K562 (cell line): ENCODE measurements at regions not wholly inside any gene's neighbourhood (a gene's known extent, or its start where the extent isn't known, plus 50 kb on each side); places are given as distances from the start of the nearest gene placed in this dataset.
A peak's percentile ranks its signal among the peaks of the same experiment; 100 is the strongest.

Experiments
- ATAC-seq: fragments of 200-7000 bp; cut with Tn5 transposase; 3 replicates; pipeline ENCODE4 v1.9.1; 2020; ENCODE audit warnings: moderate library complexity
- BruUV-seq: library from RNA; stranded (reverse); fragments of 400-500 nt; replicated peaks from 2 replicates; lab custom pipeline; 2021; lab: Mats Ljungman, UMichigan
- CTCF ChIA-PET: fragments of 300-600 bp; formaldehyde crosslinking; extraction: SDS; loops from one replicate; lab custom pipeline; 2021; ENCODE audit warnings: low intra/inter-chr PET ratio; lab: Yijun Ruan, JAX
- POLR2A ChIA-PET: fragments of 300-600, 350-650 bp; sonication (Branson Sonifier 250); formaldehyde crosslinking; extraction: SDS; loops from one replicate; lab custom pipeline; 2021; ENCODE audit warnings: antibody characterized with exemption, inconsistent platforms; lab: Yijun Ruan, JAX
- DNase-seq, 4 experiments: peaks; one replicate each; pipeline versions ENCODE4 v3.0.0 to v3.0.0-alpha.2; 2011 to 2018; ENCODE audit warnings: low spot score in 3 of 4, mixed read lengths in 3 of 4; ENCODE audit errors: extremely low read depth in 1 of 4
- FAIRE-seq: peaks from 2 replicates; lab custom pipeline; 2011; peaks lifted over from hg19 to GRCh38; lab: Jason Lieb, UNC
- H2AFZ ChIP-seq: 2 replicates; pipeline ENCODE4 v1.6.0; 2011; ENCODE audit warnings: low read depth, low read length, control low read depth, inconsistent platforms
- H3K27ac ChIP-seq: fragments of 200-600 bp; 3 replicates; pipeline ENCODE4 v1.8.0; 2011; ENCODE audit warnings: low read depth, mild to moderate bottlenecking, control low read depth, inconsistent platforms, low read length, moderate library complexity, mixed read lengths; ENCODE audit errors: extremely low read depth
- H3K27me3 ChIP-seq, 2 experiments: fragments of 300-600 bp in 1 of 2; 2 replicates in 1 of 2; 3 replicates in 1 of 2; pipeline versions ENCODE4 v1.6.0 to v1.8.0; 2011; ENCODE audit warnings: inconsistent platforms in 2 of 2, low read length in 2 of 2, mild to moderate bottlenecking in 1 of 2, mixed read lengths in 1 of 2, moderate library complexity in 1 of 2; ENCODE audit not compliant: control insufficient read depth in 2 of 2, insufficient read depth in 2 of 2
- H3K36me3 ChIP-seq: fragments of 300-600 bp; 3 replicates; pipeline ENCODE4 v1.8.0; 2011; ENCODE audit warnings: mild to moderate bottlenecking, low read length, inconsistent platforms; ENCODE audit not compliant: control insufficient read depth, insufficient read depth
- H3K4me1 ChIP-seq, 2 experiments: fragments of 200-600 bp in 1 of 2; replicated peaks in 1 of 2; 2 replicates in 1 of 2; 3 replicates in 1 of 2; pipeline versions ENCODE4 v1.5.1 to v1.8.0; 2011; ENCODE audit warnings: inconsistent platforms in 2 of 2, low read length in 2 of 2, mild to moderate bottlenecking in 1 of 2, mixed read lengths in 1 of 2, moderate library complexity in 1 of 2; ENCODE audit not compliant: control insufficient read depth in 2 of 2, insufficient read depth in 2 of 2
- H3K4me2 ChIP-seq: 2 replicates; pipeline ENCODE4 v1.6.1; 2011; ENCODE audit warnings: low read length, control low read depth, inconsistent platforms, mixed read lengths; ENCODE audit not compliant: insufficient read depth
- H3K4me3 ChIP-seq: fragments of 200-600 bp; sonication (generic), shearing (Covaris generic); 2 replicates; pipeline ENCODE4 v1.5.1; 2016; ENCODE audit warnings: control low read depth, inconsistent platforms
- H3K79me2 ChIP-seq: fragments of 200-600 bp; 3 replicates; pipeline ENCODE4 v1.8.0; 2011; ENCODE audit warnings: low read length, inconsistent platforms; ENCODE audit not compliant: control insufficient read depth, insufficient read depth
- H3K9ac ChIP-seq, 2 experiments: 2 replicates each; pipeline versions ENCODE4 v1.6.0 to v1.6.1; 2011; ENCODE audit warnings: low read depth in 2 of 2, low read length in 2 of 2, control low read depth in 1 of 2, inconsistent platforms in 1 of 2, mild to moderate bottlenecking in 1 of 2, mixed read lengths in 1 of 2; ENCODE audit not compliant: insufficient read depth in 1 of 2
- H3K9me1 ChIP-seq: one replicate; pipeline ENCODE4 v1.6.0; 2011; ENCODE audit warnings: inconsistent platforms, mild to moderate bottlenecking, low read length, moderate library complexity; ENCODE audit not compliant: control insufficient read depth, insufficient read depth
- H3K9me3 ChIP-seq: replicated peaks from 2 replicates; pipeline ENCODE4 v1.5.1; 2011; ENCODE audit warnings: low read depth, low read length, inconsistent platforms; ENCODE audit not compliant: control insufficient read depth, insufficient read depth
- H4K20me1 ChIP-seq: replicated peaks from 2 replicates; pipeline ENCODE4 v1.6.1; 2011; ENCODE audit warnings: low read length, inconsistent platforms, mixed read lengths; ENCODE audit not compliant: control insufficient read depth, insufficient read depth
- ARID1B ChIP-seq: fragments of 450-650 bp; IDR thresholded peaks from 2 replicates; pipeline ENCODE4 v1.6.1; 2016; ENCODE audit warnings: antibody characterized with exemption, mild to moderate bottlenecking, inconsistent platforms
- CUX1 ChIP-seq: fragments of 200-800 bp; sonication (Bioruptor generic); IDR thresholded peaks from 2 replicates; pipeline ENCODE4 v1.6.1; 2016; ENCODE audit warnings: missing genetic modification characterization, missing compliant biosample characterization
- MGA ChIP-seq: fragments of 450-650 bp; IDR thresholded peaks from 2 replicates; pipeline ENCODE4 v1.6.1; 2016; ENCODE audit warnings: mild to moderate bottlenecking, moderate library complexity
- WGBS: fragments of 100-300 bp; shearing (Covaris generic); methylation state at CpG from one replicate; pipeline ENCODE4 v1.1.6; 2016; ENCODE audit warnings: low coverage, mixed read lengths; ENCODE audit not compliant: insufficient coverage; ENCODE audit errors: missing lambda C conversion rate; 5-methylcytosine and 5-hydroxymethylcytosine counted together
- in situ Hi-C: fragments of 300-500 bp; cut with MboI; formaldehyde crosslinking; loops from 4 replicates; pipeline ENCODE4 v1.15.0; 2018; ENCODE audit warnings: inconsistent platforms, mixed read lengths
- intact Hi-C: fragments of 100-400 bp; cut with micrococcal nuclease; formaldehyde crosslinking; loops from 2 replicates; pipeline ENCODE4 v1.14.2; 2022

- H3K36me3 ChIP-seq = no peaks in the 10 kb centered on the region
- DNase-seq (peak in 1 of 4 experiments; percentile 16), ATAC-seq (no peak), FAIRE-seq (no peak)
- in situ Hi-C loops = no loop called here
- no peaks in the 10 kb centered on the region for H3K27me3 ChIP-seq
- H3K9me1 ChIP-seq = no peaks in the 10 kb centered on the region
- no peak overlapping the region for H3K4me3 ChIP-seq
- no peak overlapping the region for H3K4me2 ChIP-seq
- WGBS = 63% methylated on average over 5 of the region's 5 CpGs
- intact Hi-C loops = no loop called here
- ChIA-PET CTCF (no interaction called here), POLR2A (interaction anchor here (0.6 to 1.2 kb wide), 3 partner anchors 21 to 232 kb away, joined by 3 read pairs; no protein-coding TSS in a partner anchor)
- H3K27ac ChIP-seq = no peak overlapping the region
- no peaks in the 10 kb centered on the region for H3K79me2 ChIP-seq
- H3K9me3 ChIP-seq = no peaks in the 10 kb centered on the region
- H3K4me1 ChIP-seq = peaks cover 5 to 21% of the 10 kb centered on the region in 2 experiments
- H3K9ac ChIP-seq = no peak overlapping the region
- H4K20me1 ChIP-seq = no peaks in the 10 kb centered on the region
- peak overlapping the region; percentile 12; the same call in 1 of the 2 replicates for H2AFZ ChIP-seq
- no TSS peak for BruUV-seq
- TF ChIP-seq CUX1 (CRISPR knock-in tag) = no peak
- peak; percentile 26; the same call in 1 of the 2 replicates for TF ChIP-seq ARID1B
- 0 out of 2 replicates have a peak, but pooled peaks have one; percentile 26 for TF ChIP-seq MGA
These were observed 428.2 kb upstream of the MAF start for GRCh38 chr16:80028581-80029380.
